T-cell (primary cell): ENCODE measurements at regions not wholly inside any gene's neighbourhood (a gene's known extent, or its start where the extent isn't known, plus 50 kb on each side); places are given as distances from the start of the nearest gene placed in this dataset.

Experiments
- ATAC-seq, 4 experiments: fragments of 200-7000 bp in 3 of 4; fragments of 150-1000 bp in 1 of 4; cut with Tn5 transposase; replicated peaks in 1 of 4; 1 replicate in 3 of 4; 2 replicates in 1 of 4; pipeline ENCODE4 v1.10.0; 2021; ENCODE audit warnings: moderate library complexity in 3 of 4, mild to moderate bottlenecking in 2 of 4, moderate number of reproducible peaks in 1 of 4
- CTCF ChIA-PET, 2 donors: fragments of 300-600 bp; sonication (Branson Sonifier 250); formaldehyde crosslinking; loops; one replicate each; lab custom pipeline; 2022; ENCODE audit warnings: antibody characterized with exemption in 2 of 2; lab: Charles Lee
- POLR2A ChIA-PET, 2 donors: fragments of 300-600 bp; sonication (Branson Sonifier 250); formaldehyde crosslinking; loops; one replicate each; lab custom pipeline; 2022; ENCODE audit warnings: antibody characterized with exemption in 2 of 2; lab: Charles Lee
- DNase-seq, 35 experiments: peaks; one replicate each; pipeline versions ENCODE4 v3.0.0 to v3.0.0-alpha.2; 2013 to 2023
- H3K27ac ChIP-seq: one replicate; pipeline ENCODE4 v1.5.1; 2013; ENCODE audit warnings: low read length
- H3K27me3 ChIP-seq, 2 experiments: replicated peaks in 1 of 2; 1 replicate in 1 of 2; 2 replicates in 1 of 2; pipeline versions ENCODE4 v1.6.1 to v1.7.0; 2013; ENCODE audit warnings: low read length in 1 of 2, mixed read lengths in 1 of 2; ENCODE audit not compliant: control insufficient read depth in 2 of 2, insufficient read depth in 2 of 2; ENCODE audit errors: extremely low read depth in 1 of 2
- H3K36me3 ChIP-seq, 2 donors: 1 replicate in 1 of 2; 2 replicates in 1 of 2; pipeline versions ENCODE4 v1.6.1 to v1.7.0; 2013; ENCODE audit warnings: low read length in 1 of 2; ENCODE audit not compliant: control insufficient read depth in 2 of 2, insufficient read depth in 1 of 2; ENCODE audit errors: extremely low read depth in 1 of 2
- H3K4me1 ChIP-seq, 2 experiments: 1 replicate in 1 of 2; 2 replicates in 1 of 2; pipeline versions ENCODE4 v1.6.1 to v1.7.0; 2013; ENCODE audit warnings: low read length in 2 of 2, mixed read lengths in 1 of 2; ENCODE audit not compliant: insufficient read depth in 2 of 2, control insufficient read depth in 1 of 2; ENCODE audit errors: extremely low read depth in 1 of 2
- H3K4me3 ChIP-seq, 2 donors: 1 replicate in 1 of 2; 2 replicates in 1 of 2; pipeline versions ENCODE4 v1.5.1 to v1.7.0; 2013; ENCODE audit warnings: mild to moderate bottlenecking in 2 of 2, low read length in 1 of 2, moderate library complexity in 1 of 2; ENCODE audit not compliant: control insufficient read depth in 1 of 2; ENCODE audit errors: extremely low read depth in 1 of 2
- H3K9me3 ChIP-seq: 2 replicates; pipeline ENCODE4 v1.7.0; 2013
- H3K27ac Mint-ChIP-seq, 2 donors: one replicate each; pipeline ENCODE4 v1.8.0; 2020 to 2021; ENCODE audit warnings: mild to moderate bottlenecking in 2 of 2, mixed read lengths in 2 of 2
- H3K27me3 Mint-ChIP-seq, 2 donors: one replicate each; pipeline ENCODE4 v1.8.0; 2021 to 2022; ENCODE audit warnings: mixed read lengths in 2 of 2
- H3K36me3 Mint-ChIP-seq: one replicate; pipeline ENCODE4 v1.8.0; 2021; ENCODE audit warnings: mixed read lengths
- H3K4me1 Mint-ChIP-seq, 3 donors: one replicate each; pipeline ENCODE4 v1.8.0; 2020 to 2022; ENCODE audit warnings: mixed read lengths in 3 of 3, mild to moderate bottlenecking in 1 of 3
- H3K4me3 Mint-ChIP-seq, 3 donors: one replicate each; pipeline ENCODE4 v1.8.0; 2020 to 2022; ENCODE audit warnings: mild to moderate bottlenecking in 3 of 3, mixed read lengths in 3 of 3, moderate library complexity in 3 of 3
- H3K9me3 Mint-ChIP-seq, 3 donors: one replicate each; pipeline ENCODE4 v1.8.0; 2020 to 2022; ENCODE audit warnings: mixed read lengths in 3 of 3
- WGBS: methylation state at CpG from one replicate; pipeline ENCODE4 v1.1.5; 2013; ENCODE audit warnings: missing lambda C conversion rate; ENCODE audit not compliant: insufficient coverage; 5-methylcytosine and 5-hydroxymethylcytosine counted together

GRCh38 chr2:128444121-128444771, 125.6 kb upstream of the HS6ST1 start:
- Mint-ChIP-seq H3K4me1 (no peaks in the 10 kb centered on the region), H3K4me3 (no peak overlapping the region), H3K36me3 (no peaks in the 10 kb centered on the region), H3K27ac (no peak overlapping the region), H3K9me3 (no peaks in the 10 kb centered on the region), H3K27me3 (peaks cover 4 to 7% of the 10 kb centered on the region in 2 donors)
- H3K27me3 ChIP-seq, result peaks cover 0 to 35% of the 10 kb centered on the region in 2 experiments
- 68% methylated on average over 5 of the region's 7 CpGs for WGBS
- no peaks in the 10 kb centered on the region for H3K9me3 ChIP-seq
- no peaks in the 10 kb centered on the region for H3K36me3 ChIP-seq
- no peak overlapping the region for H3K4me3 ChIP-seq
- ChIA-PET CTCF (no interaction called here), POLR2A (no interaction called here)
- ATAC-seq (no peak), DNase-seq (peak in 1 of 35 experiments; percentile 14)
- no peaks in the 10 kb centered on the region for H3K4me1 ChIP-seq
- H3K27ac ChIP-seq, result no peak overlapping the region

DNA sequence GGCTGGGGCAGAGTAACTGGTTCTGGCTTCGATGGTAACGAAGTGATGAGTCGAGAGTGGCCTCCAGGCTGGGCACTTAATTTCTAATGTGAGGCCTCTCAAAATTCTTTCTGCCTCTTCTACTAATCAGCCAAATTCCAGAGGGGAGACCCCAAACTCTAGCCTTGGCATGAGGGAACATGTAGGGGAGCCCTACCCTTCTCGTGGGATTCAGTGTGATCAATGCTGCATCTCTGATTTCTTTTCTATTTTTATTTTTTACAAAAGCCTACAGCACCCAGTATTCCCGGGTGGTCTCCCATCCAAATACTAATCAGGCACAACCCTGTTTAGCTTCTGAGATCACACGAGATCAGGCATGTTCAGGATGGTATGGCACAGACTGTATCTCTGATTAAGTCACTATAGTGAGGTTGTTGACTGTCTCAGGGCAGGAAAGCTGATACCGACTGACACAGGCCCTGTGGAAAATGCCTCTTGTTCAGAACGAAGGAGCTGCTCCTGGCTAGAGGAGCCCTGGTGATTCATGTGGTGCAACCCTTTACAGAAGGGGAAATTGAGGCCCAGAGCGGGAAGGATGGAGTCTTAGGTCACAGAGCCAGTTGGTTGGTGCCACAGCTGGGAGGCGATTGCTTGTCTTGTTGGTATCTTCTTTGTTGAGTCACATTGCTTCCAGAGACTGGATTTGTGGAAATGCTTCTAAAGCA, 126.3 kb upstream of the HS6ST1 start:
- ATAC-seq, result no peak
- 78% methylated on average over 4 of the region's 10 CpGs for WGBS
- Histone ChIP-seq H3K36me3 (no peaks in the 10 kb centered on the region), H3K27me3 (peaks cover 0 to 31% of the 10 kb centered on the region in 2 experiments), H3K27ac (no peak overlapping the region), H3K9me3 (no peaks in the 10 kb centered on the region), H3K4me3 (no peak overlapping the region), H3K4me1 (no peaks in the 10 kb centered on the region)
- Mint-ChIP-seq H3K27ac (no peak overlapping the region), H3K27me3 (peaks cover 4 to 7% of the 10 kb centered on the region in 2 donors), H3K9me3 (no peaks in the 10 kb centered on the region), H3K4me1 (no peaks in the 10 kb centered on the region), H3K4me3 (no peak overlapping the region), H3K36me3 (no peaks in the 10 kb centered on the region)
- ChIA-PET CTCF (no interaction called here), POLR2A (no interaction called here)
- DNase-seq, result peak in 1 of 35 experiments; percentile 11

DNA sequence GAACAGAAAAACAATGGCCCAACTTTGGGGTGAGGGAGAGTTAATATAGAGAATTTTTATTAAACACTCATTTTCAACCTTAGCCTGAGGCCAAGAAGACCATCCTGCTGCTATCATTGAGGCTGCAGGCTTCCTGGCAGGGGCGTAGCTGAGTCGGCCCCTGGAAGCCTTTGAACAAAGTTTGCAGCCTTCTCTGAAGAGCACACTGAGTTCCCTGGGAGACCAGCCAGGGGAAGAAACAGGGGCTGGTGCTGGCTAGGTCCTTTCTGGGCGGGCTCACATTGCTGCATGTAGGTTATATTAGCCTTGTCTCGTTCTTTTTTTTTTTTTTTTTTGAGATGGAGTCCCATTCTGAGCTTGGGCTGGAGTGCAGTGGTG, 126.8 kb upstream of the HS6ST1 start:
- no peak overlapping the region for H3K27ac Mint-ChIP-seq
- WGBS, result 75% methylated on average over 2 of the region's 4 CpGs
- H3K9me3 Mint-ChIP-seq, result no peaks in the 10 kb centered on the region
- H3K4me3 ChIP-seq, result no peak overlapping the region
- H3K36me3 ChIP-seq, result no peaks in the 10 kb centered on the region
- H3K27ac ChIP-seq, result no peak overlapping the region
- no peak overlapping the region for H3K4me3 Mint-ChIP-seq
- ChIA-PET POLR2A (no interaction called here), CTCF (interaction anchor here in 1 of 2 donors (0.6 kb wide), 2 partner anchors 95 to 890 kb away, joined by 5 read pairs; no protein-coding TSS in a partner anchor)
- H3K36me3 Mint-ChIP-seq, result no peaks in the 10 kb centered on the region
- peaks cover under 1 to 4% of the 10 kb centered on the region in 2 donors for H3K27me3 Mint-ChIP-seq
- ATAC-seq (no peak), DNase-seq (no peak)
- peaks cover 0 to 26% of the 10 kb centered on the region in 2 experiments for H3K27me3 ChIP-seq
- no peaks in the 10 kb centered on the region for H3K4me1 Mint-ChIP-seq
- no peaks in the 10 kb centered on the region for H3K9me3 ChIP-seq
- no peaks in the 10 kb centered on the region for H3K4me1 ChIP-seq

GRCh38 chr2:128446049-128446873, 127.6 kb upstream of the HS6ST1 start:
- peaks cover 0 to 21% of the 10 kb centered on the region in 2 experiments for H3K27me3 ChIP-seq
- Mint-ChIP-seq H3K27ac (no peak overlapping the region), H3K4me1 (no peaks in the 10 kb centered on the region), H3K36me3 (no peaks in the 10 kb centered on the region), H3K4me3 (no peak overlapping the region), H3K9me3 (no peaks in the 10 kb centered on the region), H3K27me3 (peaks cover 0 to 4% of the 10 kb centered on the region in 2 donors)
- DNase-seq (no peak), ATAC-seq (no peak)
- H3K4me1 ChIP-seq, result no peaks in the 10 kb centered on the region
- POLR2A ChIA-PET, result no interaction called here
- H3K4me3 ChIP-seq, result no peak overlapping the region
- CTCF ChIA-PET, result interaction anchor here in 1 of 2 donors (0.6 kb wide), 2 partner anchors 96 to 889 kb away, joined by 5 read pairs; no protein-coding TSS in a partner anchor
- H3K9me3 ChIP-seq, result no peaks in the 10 kb centered on the region
- no peak overlapping the region for H3K27ac ChIP-seq
- WGBS, result 78% methylated on average over 8 of the region's 10 CpGs
- no peaks in the 10 kb centered on the region for H3K36me3 ChIP-seq

DNA sequence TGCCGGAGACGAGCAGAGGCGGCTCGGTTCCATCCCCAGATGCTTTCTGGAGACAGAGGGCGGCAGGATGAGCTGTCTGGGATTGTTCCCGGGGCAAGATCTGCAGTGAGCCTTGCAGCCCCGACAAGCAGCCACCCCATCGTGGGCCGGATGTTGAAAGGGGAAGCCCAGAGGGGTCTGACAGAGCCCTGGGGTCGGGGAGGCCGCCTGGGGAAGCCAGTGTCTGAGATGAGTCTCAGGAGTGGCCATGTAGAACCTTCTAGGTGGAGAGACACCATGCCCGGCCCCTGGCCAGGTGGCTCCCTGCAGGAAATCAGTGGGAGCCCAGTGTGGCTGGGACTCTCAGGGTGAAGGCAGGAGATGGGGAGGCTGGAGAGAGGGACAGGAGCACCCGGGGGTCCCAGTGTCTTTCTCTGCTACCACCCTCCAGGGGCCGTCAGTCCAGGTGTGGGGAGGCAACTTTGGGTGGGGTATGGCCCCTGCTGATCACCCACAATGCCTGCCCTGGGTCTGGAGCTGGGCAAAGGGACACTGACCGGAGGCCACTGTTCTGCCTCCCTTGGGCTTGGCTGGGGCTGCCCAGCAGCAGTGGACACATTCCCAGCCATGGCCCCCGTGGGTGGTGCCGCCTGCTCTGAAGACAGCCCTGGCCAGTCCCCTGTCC, 128.3 kb upstream of the HS6ST1 start:
- ChIA-PET CTCF (no interaction called here), POLR2A (interaction anchor here in 1 of 2 donors (0.5 kb wide), 1 partner anchor 513 kb away, joined by 3 read pairs; no protein-coding TSS in a partner anchor)
- Histone ChIP-seq H3K4me3 (no peak overlapping the region), H3K36me3 (no peaks in the 10 kb centered on the region), H3K9me3 (no peaks in the 10 kb centered on the region), H3K27me3 (peaks cover 0 to 20% of the 10 kb centered on the region in 2 experiments), H3K27ac (no peak overlapping the region), H3K4me1 (no peaks in the 10 kb centered on the region)
- H3K4me1 Mint-ChIP-seq, result no peaks in the 10 kb centered on the region
- H3K27me3 Mint-ChIP-seq, result peaks cover 0 to 6% of the 10 kb centered on the region in 2 donors
- WGBS, result 60% methylated on average over 13 of the region's 17 CpGs
- H3K36me3 Mint-ChIP-seq, result no peaks in the 10 kb centered on the region
- H3K27ac Mint-ChIP-seq, result no peak overlapping the region
- ATAC-seq (no peak), DNase-seq (peak in 1 of 35 experiments; percentile 22)
- H3K4me3 Mint-ChIP-seq, result no peak overlapping the region
- H3K9me3 Mint-ChIP-seq, result no peaks in the 10 kb centered on the region

- ChIA-PET CTCF (no interaction called here), POLR2A (interaction anchor here in 1 of 2 donors (0.5 kb wide), 1 partner anchor 514 kb away, joined by 3 read pairs; no protein-coding TSS in a partner anchor)
- no peaks in the 10 kb centered on the region for H3K9me3 ChIP-seq
- no peak for ATAC-seq
- no peak for DNase-seq
- no peak overlapping the region for H3K27ac ChIP-seq
- H3K27ac Mint-ChIP-seq, result no peak overlapping the region
- no peak overlapping the region for H3K4me3 Mint-ChIP-seq
- peaks cover 0 to 10% of the 10 kb centered on the region in 2 donors for H3K27me3 Mint-ChIP-seq
- no peaks in the 10 kb centered on the region for H3K36me3 ChIP-seq
- no peaks in the 10 kb centered on the region for H3K4me1 ChIP-seq
- peaks cover 0 to 23% of the 10 kb centered on the region in 2 experiments for H3K27me3 ChIP-seq
- no peak overlapping the region for H3K4me3 ChIP-seq
- H3K9me3 Mint-ChIP-seq, result no peaks in the 10 kb centered on the region
- no peaks in the 10 kb centered on the region for H3K4me1 Mint-ChIP-seq
- WGBS, result no CpG with 5 or more reads among the region's 7 CpGs
- H3K36me3 Mint-ChIP-seq, result no peaks in the 10 kb centered on the region
These were observed 128.9 kb upstream of the HS6ST1 start for GRCh38 chr2:128447538-128447995.
